Thyroid gland (tissue), 4 donors: ENCODE measurements at regions not wholly inside any gene's neighbourhood (a gene's known extent, or its start where the extent isn't known, plus 50 kb on each side); places are given as distances from the start of the nearest gene placed in this dataset.

Experiments
- CTCF ChIP-seq, 6 experiments: fragments of 200-600 bp in 3 of 6; fragments of 450-650 bp in 3 of 6; sonication (generic) in 3 of 6; IDR thresholded peaks; one replicate each; pipeline ENCODE4 v1.5.1; 2016 to 2019; ENCODE audit warnings: antibody characterized with exemption in 6 of 6, mild to moderate bottlenecking in 2 of 6, inconsistent platforms in 1 of 6, moderate library complexity in 1 of 6
- POLR2A ChIP-seq, 2 donors: fragments of 450-650 bp; IDR thresholded peaks; one replicate each; pipeline ENCODE4 v1.6.1; 2017; ENCODE audit warnings: antibody characterized with exemption in 2 of 2, mild to moderate bottlenecking in 2 of 2, moderate library complexity in 1 of 2

- TF ChIP-seq CTCF (IDR thresholded peaks at IDR 0.05), result no peak
- TF ChIP-seq POLR2A (IDR thresholded peaks at IDR 0.05), result no peak
Observed at GRCh38 chr2:242011167-242011513, 141.6 kb downstream of the RTP5 start.
